Endothelial cell of umbilical vein (primary cell): ENCODE measurements at regions not wholly inside any gene's neighbourhood (a gene's known extent, or its start where the extent isn't known, plus 50 kb on each side); places are given as distances from the start of the nearest gene placed in this dataset.

Source experiments
- BruUV-seq: library from RNA; stranded (reverse); fragments of 400-500 nt; replicated peaks from 2 replicates; lab custom pipeline; 2021; lab: Mats Ljungman, UMichigan
- CTCF ChIA-PET: fragments of 300-600, 350-600 bp; sonication (Branson Sonifier 250); formaldehyde crosslinking; loops from one replicate; lab custom pipeline; 2021; ENCODE audit warnings: antibody characterized with exemption, inconsistent platforms; lab: Charles Lee
- POLR2A ChIA-PET: fragments of 300-600, 350-600 bp; sonication (Branson Sonifier 250); formaldehyde crosslinking; loops from one replicate; lab custom pipeline; 2021; ENCODE audit warnings: antibody characterized with exemption, inconsistent platforms; lab: Charles Lee
- DNase-seq: peaks from one replicate; pipeline ENCODE4 v3.0.0-alpha.2; 2011; ENCODE audit warnings: low read depth, low spot score
- FAIRE-seq: peaks from 2 replicates; lab custom pipeline; 2011; peaks lifted over from hg19 to GRCh38; lab: Jason Lieb, UNC
- H2AFZ ChIP-seq: 2 replicates; pipeline ENCODE4 v1.6.0; 2012; ENCODE audit warnings: low read depth, low read length, control low read depth, inconsistent platforms
- H3K27ac ChIP-seq: 2 replicates; pipeline ENCODE4 v1.5.1; 2011; ENCODE audit warnings: low read depth, mild to moderate bottlenecking, control low read depth, low read length, moderate library complexity; ENCODE audit not compliant: insufficient read depth
- H3K27me3 ChIP-seq, 2 experiments: 2 replicates each; pipeline versions ENCODE4 v1.6.0 to v1.6.1; 2011; ENCODE audit warnings: low read length in 2 of 2, mixed read lengths in 1 of 2; ENCODE audit not compliant: control insufficient read depth in 2 of 2, insufficient read depth in 2 of 2
- H3K36me3 ChIP-seq, 2 experiments: 2 replicates in 1 of 2; 3 replicates in 1 of 2; pipeline ENCODE4 v1.5.1; 2011; ENCODE audit warnings: low read length in 2 of 2, mild to moderate bottlenecking in 1 of 2, moderate library complexity in 1 of 2; ENCODE audit not compliant: control insufficient read depth in 2 of 2, insufficient read depth in 2 of 2; ENCODE audit errors: extremely low read depth in 1 of 2
- H3K4me1 ChIP-seq: 3 replicates; pipeline ENCODE4 v1.5.1; 2011; ENCODE audit warnings: mild to moderate bottlenecking, low read length; ENCODE audit not compliant: control insufficient read depth, insufficient read depth; ENCODE audit errors: extremely low read depth
- H3K4me2 ChIP-seq: 2 replicates; pipeline ENCODE4 v1.6.1; 2011; ENCODE audit warnings: low read length, control low read depth, mixed read lengths; ENCODE audit not compliant: insufficient read depth
- H3K4me3 ChIP-seq, 3 experiments: fragments of 200-600 bp in 1 of 3; sonication (generic), shearing (Covaris generic) in 1 of 3; replicated peaks in 1 of 3; 2 replicates each; pipeline ENCODE4 v1.5.1; 2011 to 2016; ENCODE audit warnings: control low read depth in 3 of 3, low read length in 3 of 3, mild to moderate bottlenecking in 2 of 3, inconsistent platforms in 1 of 3, low read depth in 1 of 3, moderate library complexity in 1 of 3; ENCODE audit not compliant: insufficient read depth in 1 of 3
- H3K79me2 ChIP-seq: 2 replicates; pipeline ENCODE4 v1.6.0; 2012; ENCODE audit warnings: low read length, inconsistent platforms; ENCODE audit not compliant: control insufficient read depth, insufficient read depth
- H3K9ac ChIP-seq: replicated peaks from 2 replicates; pipeline ENCODE3; 2011; ENCODE audit warnings: low read length, control low read depth; ENCODE audit not compliant: insufficient read depth; ENCODE audit errors: extremely low read depth
- H3K9me1 ChIP-seq: replicated peaks from 3 replicates; pipeline ENCODE4 v1.6.0; 2011; ENCODE audit warnings: mild to moderate bottlenecking, low read length; ENCODE audit not compliant: control insufficient read depth, insufficient read depth; ENCODE audit errors: extremely low read depth
- H3K9me3 ChIP-seq: replicated peaks from 2 replicates; pipeline ENCODE4 v1.5.1; 2012; ENCODE audit warnings: low read length, inconsistent platforms; ENCODE audit not compliant: control insufficient read depth, insufficient read depth
- H4K20me1 ChIP-seq: replicated peaks from 2 replicates; pipeline ENCODE3; 2011; ENCODE audit warnings: mild to moderate bottlenecking, low read length; ENCODE audit not compliant: control insufficient read depth, insufficient read depth; ENCODE audit errors: extremely low read depth
- EZH2 ChIP-seq: IDR thresholded peaks from 2 replicates; pipeline ENCODE4 v1.6.1; 2012; ENCODE audit warnings: borderline replicate concordance, low read depth, mild to moderate bottlenecking, moderate library complexity, low read length, inconsistent platforms; ENCODE audit not compliant: severe bottlenecking
- FOS ChIP-seq: IDR thresholded peaks from 2 replicates; pipeline ENCODE4 v1.6.1; 2011; ENCODE audit warnings: mild to moderate bottlenecking, low read length, moderate library complexity, borderline replicate concordance; ENCODE audit not compliant: insufficient read depth
- GATA2 ChIP-seq: IDR thresholded peaks from 2 replicates; pipeline ENCODE4 v1.7.0; 2011; ENCODE audit warnings: low read depth, mild to moderate bottlenecking, moderate library complexity, mixed read lengths, low read length; ENCODE audit not compliant: insufficient read length, insufficient read depth
- JUN ChIP-seq: IDR thresholded peaks from 2 replicates; pipeline ENCODE4 v1.6.1; 2011; ENCODE audit warnings: borderline replicate concordance, low read depth; ENCODE audit not compliant: insufficient read length, insufficient read depth
- MYC ChIP-seq: IDR thresholded peaks from one replicate; pipeline ENCODE4 v1.6.1; 2011; ENCODE audit warnings: mild to moderate bottlenecking, low read depth, low read length
- POLR2A ChIP-seq: IDR thresholded peaks from 2 replicates; pipeline ENCODE4 v1.6.1; 2012; ENCODE audit warnings: low read depth, mild to moderate bottlenecking, control low read depth, low read length
- POLR2AphosphoS5 ChIP-seq: IDR thresholded peaks from 2 replicates; pipeline ENCODE4 v1.6.1; 2012; ENCODE audit warnings: low read depth, mild to moderate bottlenecking, control low read depth, low read length, moderate library complexity; ENCODE audit not compliant: insufficient read depth
- dilution Hi-C: fragments of 300-500 bp; cut with MboI; formaldehyde crosslinking; loops from one replicate; pipeline ENCODE4 v1.15.0; 2019; ENCODE audit warnings: low sequenced_read_pairs; ENCODE audit not compliant: extremely low pct_ligation_motif_present
- intact Hi-C: fragments of 100-400 bp; cut with micrococcal nuclease; formaldehyde crosslinking; loops from one replicate; pipeline ENCODE4 v1.10.0; 2022
- TF ChIP-seq, protein P1 (sequence below): IDR thresholded peaks from 2 replicates; pipeline ENCODE4 v1.6.1; 2011; ENCODE audit not compliant: insufficient read depth, insufficient read length
- TF ChIP-seq, protein P2 (sequence below), 2 donors: IDR thresholded peaks; 1 replicate in 1 of 2; 2 replicates in 1 of 2; pipeline ENCODE4 v1.5.1; 2011; ENCODE audit warnings: low read length in 2 of 2, mild to moderate bottlenecking in 2 of 2, moderate library complexity in 2 of 2, control low read depth in 1 of 2, inconsistent platforms in 1 of 2, low read depth in 1 of 2; ENCODE audit not compliant: insufficient read depth in 1 of 2; ENCODE audit errors: extremely low read depth in 1 of 2

DNA sequence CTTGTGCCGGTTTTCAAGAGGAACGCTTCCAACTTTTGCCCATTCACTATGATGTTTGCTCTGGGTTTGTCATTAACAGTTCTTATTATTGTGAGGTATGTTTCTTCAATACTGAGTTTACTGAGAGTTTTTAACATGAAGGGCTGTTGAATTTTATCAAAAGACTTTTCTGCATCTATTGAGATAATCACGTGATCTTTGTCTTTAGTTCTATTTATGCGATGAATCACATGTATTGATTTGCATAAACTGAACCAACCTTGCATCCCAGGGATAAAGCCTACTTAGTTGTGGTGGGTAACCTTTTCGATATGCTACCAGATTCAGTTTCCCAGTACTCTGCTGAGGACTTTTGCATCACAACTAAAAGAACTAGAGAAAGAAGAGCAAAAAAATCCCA, 318.0 kb downstream of the GASK1B start:
- Histone ChIP-seq H3K36me3 (no peaks in the 10 kb centered on the region), H3K27me3 (no peaks in the 10 kb centered on the region), H3K79me2 (no peaks in the 10 kb centered on the region), H3K9me3 (no peaks in the 10 kb centered on the region), H3K4me2 (no peak overlapping the region), H3K4me3 (no peak overlapping the region), H4K20me1 (no peaks in the 10 kb centered on the region), H3K9ac (no peak overlapping the region), H2AFZ (no peak overlapping the region), H3K27ac (no peak overlapping the region), H3K9me1 (no peaks in the 10 kb centered on the region), H3K4me1 (no peaks in the 10 kb centered on the region)
- CTCF ChIA-PET, result no interaction called here
- TF ChIP-seq, protein P1, sequence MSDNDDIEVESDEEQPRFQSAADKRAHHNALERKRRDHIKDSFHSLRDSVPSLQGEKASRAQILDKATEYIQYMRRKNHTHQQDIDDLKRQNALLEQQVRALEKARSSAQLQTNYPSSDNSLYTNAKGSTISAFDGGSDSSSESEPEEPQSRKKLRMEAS, result no peak
- TF ChIP-seq, protein P2, sequence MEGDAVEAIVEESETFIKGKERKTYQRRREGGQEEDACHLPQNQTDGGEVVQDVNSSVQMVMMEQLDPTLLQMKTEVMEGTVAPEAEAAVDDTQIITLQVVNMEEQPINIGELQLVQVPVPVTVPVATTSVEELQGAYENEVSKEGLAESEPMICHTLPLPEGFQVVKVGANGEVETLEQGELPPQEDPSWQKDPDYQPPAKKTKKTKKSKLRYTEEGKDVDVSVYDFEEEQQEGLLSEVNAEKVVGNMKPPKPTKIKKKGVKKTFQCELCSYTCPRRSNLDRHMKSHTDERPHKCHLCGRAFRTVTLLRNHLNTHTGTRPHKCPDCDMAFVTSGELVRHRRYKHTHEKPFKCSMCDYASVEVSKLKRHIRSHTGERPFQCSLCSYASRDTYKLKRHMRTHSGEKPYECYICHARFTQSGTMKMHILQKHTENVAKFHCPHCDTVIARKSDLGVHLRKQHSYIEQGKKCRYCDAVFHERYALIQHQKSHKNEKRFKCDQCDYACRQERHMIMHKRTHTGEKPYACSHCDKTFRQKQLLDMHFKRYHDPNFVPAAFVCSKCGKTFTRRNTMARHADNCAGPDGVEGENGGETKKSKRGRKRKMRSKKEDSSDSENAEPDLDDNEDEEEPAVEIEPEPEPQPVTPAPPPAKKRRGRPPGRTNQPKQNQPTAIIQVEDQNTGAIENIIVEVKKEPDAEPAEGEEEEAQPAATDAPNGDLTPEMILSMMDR (IDR thresholded peaks at IDR 0.05; ENCODE audit: extremely low read depth in 1 of 2, insufficient read depth in 1 of 2, low read depth in 1 of 2, low read length in 2 of 2), result no peak
- TF ChIP-seq GATA2, result no peak
- no peak for TF ChIP-seq POLR2AphosphoS5
- TF ChIP-seq JUN, result no peak
- no peak for TF ChIP-seq FOS
- TF ChIP-seq EZH2, result no peak
- no peak for TF ChIP-seq POLR2A
- no peak for TF ChIP-seq MYC
- intact Hi-C loops (no loop called here), dilution Hi-C loops (no loop called here)
- DNase-seq (no peak), FAIRE-seq (no peak)
- BruUV-seq, result no TSS peak
- POLR2A ChIA-PET, result no interaction called here
